ENCODE measurements at regions not wholly inside any gene's neighbourhood (a gene's known extent, or its start where the extent isn't known, plus 50 kb on each side); places are given as distances from the start of the nearest gene placed in this dataset.

DNA sequence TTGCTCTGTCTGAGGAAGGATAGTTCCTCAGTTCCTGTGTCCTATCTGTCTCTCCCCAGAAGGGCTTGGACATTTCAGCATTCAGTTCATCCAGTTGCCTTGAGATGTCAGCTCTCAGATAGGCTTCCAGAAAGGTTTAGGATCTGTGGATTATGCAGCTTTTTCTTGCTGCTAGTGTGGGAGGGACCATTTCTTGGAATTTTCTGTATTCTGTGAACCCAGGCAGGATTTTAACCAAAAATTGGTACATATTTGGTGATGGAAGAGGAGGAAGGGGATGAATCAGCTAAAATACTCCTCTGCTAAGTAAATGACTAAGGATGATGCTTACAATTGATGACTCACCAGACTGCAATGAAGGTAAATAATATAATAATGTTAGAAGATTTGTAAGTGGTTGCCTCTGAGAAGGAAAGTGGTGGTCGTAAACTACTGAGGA, 58.6 kb upstream of the DOCK10 start:
- Histone ChIP-seq H3K4me3 (no peak overlapping the region), H3K27me3 (no peaks in the 10 kb centered on the region), H3K9me3 (peaks cover 0 to 5% (median 0%) of the 10 kb centered on the region in 11 donors), H3K36me3 (no peaks in the 10 kb centered on the region), H3K4me1 (no peaks in the 10 kb centered on the region), H3K27ac (peak overlapping the region in 1 of 10 donors; percentile 7)
- DNase-seq (no peak), ATAC-seq (no peak)
- intact Hi-C loops (cut with DNase I) = no loop called here
- no peak for TF ChIP-seq CTCF (IDR thresholded peaks at IDR 0.05)
- WGBS, 2 donors = 76 to 86% methylated on average over 1 of the region's 1 CpG

GRCh38 chr2:225100269-225100668, 58.0 kb upstream of the DOCK10 start:
- no peak for TF ChIP-seq CTCF (IDR thresholded peaks at IDR 0.05)
- Histone ChIP-seq H3K27me3 (no peaks in the 10 kb centered on the region), H3K4me1 (no peaks in the 10 kb centered on the region), H3K36me3 (no peaks in the 10 kb centered on the region), H3K4me3 (no peak overlapping the region), H3K9me3 (peaks cover 0 to 5% (median 0%) of the 10 kb centered on the region in 11 donors), H3K27ac (no peak overlapping the region)
- 48 to 49% methylated on average over 1 of the region's 1 CpG for WGBS, 2 donors
- intact Hi-C loops (cut with DNase I) = no loop called here
- DNase-seq = no peak
- no peak for ATAC-seq

DNA sequence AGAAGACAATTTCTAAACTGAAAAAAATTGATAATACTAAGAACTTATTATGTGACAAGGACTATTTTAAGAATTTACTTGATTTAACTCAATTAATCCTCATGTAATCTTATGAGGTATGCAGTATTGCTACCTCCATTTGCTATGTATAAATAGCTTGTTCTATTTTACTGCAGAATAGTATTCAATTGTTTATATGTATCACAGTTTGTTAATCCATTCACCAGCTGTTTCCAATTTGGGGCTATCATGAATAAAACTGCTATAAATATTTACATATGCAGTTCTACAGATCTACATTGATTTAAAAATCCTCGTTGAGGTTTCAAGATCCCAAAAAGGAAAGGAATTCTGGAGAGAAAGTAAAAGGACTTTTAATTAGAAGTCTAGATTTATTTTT, 54.8 kb upstream of the DOCK10 start:
- WGBS, 2 donors = 56% methylated on average over 1 of the region's 1 CpG
- H3K36me3 ChIP-seq = no peaks in the 10 kb centered on the region
- no peak for ATAC-seq
- intact Hi-C loops (cut with DNase I) = no loop called here
- no peak overlapping the region for H3K27ac ChIP-seq
- no peak overlapping the region for H3K4me3 ChIP-seq
- TF ChIP-seq CTCF (IDR thresholded peaks at IDR 0.05) = no peak
- no peaks in the 10 kb centered on the region for H3K4me1 ChIP-seq
- DNase-seq = no peak
- peaks cover 0 to 5% (median 0%) of the 10 kb centered on the region in 11 donors for H3K9me3 ChIP-seq
- H3K27me3 ChIP-seq = no peaks in the 10 kb centered on the region
